GM12878 (cell line): ENCODE measurements at regions not wholly inside any gene's neighbourhood (a gene's known extent, or its start where the extent isn't known, plus 50 kb on each side); places are given as distances from the start of the nearest gene placed in this dataset.

ENCODE experiments used
- ATAC-seq: fragments of 200-7000 bp; cut with Tn5 transposase; 3 replicates; pipeline ENCODE4 v1.9.1; 2020; ENCODE audit warnings: mild to moderate bottlenecking, moderate library complexity
- BruUV-seq: library from RNA; stranded (reverse); fragments of 400-500 nt; replicated peaks from 2 replicates; lab custom pipeline; 2021; lab: Mats Ljungman, UMichigan
- CTCF ChIA-PET: fragments of 300-600 bp; sonication (Branson Sonifier 250); formaldehyde crosslinking; extraction: SDS; loops from one replicate; lab custom pipeline; 2021; ENCODE audit warnings: inconsistent platforms; lab: Yijun Ruan, JAX
- POLR2A ChIA-PET: fragments of 350-600 bp; formaldehyde crosslinking; extraction: SDS; loops from one replicate; lab custom pipeline; 2021; ENCODE audit warnings: inconsistent platforms; lab: Charles Lee
- RAD21 ChIA-PET: fragments of 300-600 bp; sonication (Branson Sonifier 250); formaldehyde crosslinking; loops from one replicate; lab custom pipeline; 2023; ENCODE audit warnings: antibody characterized with exemption; ENCODE audit not compliant: unreplicated experiment; lab: Charles Lee
- SMC1A ChIA-PET: fragments of 300-600 bp; sonication (Branson Sonifier 250); formaldehyde crosslinking; loops from one replicate; lab custom pipeline; 2023; ENCODE audit not compliant: unreplicated experiment, uncharacterized antibody; lab: Charles Lee
- DNase-seq: peaks from one replicate; pipeline ENCODE4 v3.0.0-alpha.2; 2011; ENCODE audit warnings: low read depth, low spot score
- FAIRE-seq: peaks from 3 replicates; lab custom pipeline; 2011; peaks lifted over from hg19 to GRCh38; lab: Jason Lieb, UNC
- H2AFZ ChIP-seq: 2 replicates; pipeline ENCODE4 v1.6.0; 2011; ENCODE audit warnings: low read depth, low read length, control low read depth; ENCODE audit not compliant: control insufficient read depth
- H3K27ac ChIP-seq: 2 replicates; pipeline ENCODE4 v1.5.1; 2011; ENCODE audit warnings: control low read depth; ENCODE audit not compliant: control insufficient read depth, insufficient read depth
- H3K27me3 ChIP-seq, 2 experiments: replicated peaks in 1 of 2; 2 replicates each; pipeline versions ENCODE4 v1.6.0 to v1.6.1; 2011; ENCODE audit warnings: low read length in 1 of 2; ENCODE audit not compliant: control insufficient read depth in 2 of 2, insufficient read depth in 2 of 2
- H3K36me3 ChIP-seq, 2 experiments: 2 replicates each; pipeline ENCODE4 v1.5.1; 2011; ENCODE audit warnings: low read length in 1 of 2; ENCODE audit not compliant: control insufficient read depth in 2 of 2, insufficient read depth in 2 of 2
- H3K4me1 ChIP-seq: 2 replicates; pipeline ENCODE4 v1.6.1; 2011; ENCODE audit warnings: mild to moderate bottlenecking, low read length, moderate library complexity, mixed read lengths; ENCODE audit not compliant: control insufficient read depth, insufficient read depth
- H3K4me2 ChIP-seq: 2 replicates; pipeline ENCODE4 v1.6.0; 2011; ENCODE audit warnings: control low read depth; ENCODE audit not compliant: control insufficient read depth, insufficient read depth
- H3K4me3 ChIP-seq: fragments of 200-600 bp; sonication (generic); 2 replicates; pipeline ENCODE4 v1.5.1; 2016
- H3K79me2 ChIP-seq: 2 replicates; pipeline ENCODE4 v1.6.0; 2011; ENCODE audit warnings: low read length; ENCODE audit not compliant: control insufficient read depth, insufficient read depth
- H3K9ac ChIP-seq: 2 replicates; pipeline ENCODE4 v1.8.0; 2011; ENCODE audit warnings: low read length, control low read depth, mixed read lengths; ENCODE audit not compliant: control insufficient read depth, insufficient read depth
- H3K9me3 ChIP-seq: replicated peaks from 3 replicates; pipeline ENCODE4 v1.5.1; 2011; ENCODE audit warnings: mild to moderate bottlenecking, low read length; ENCODE audit not compliant: control insufficient read depth, insufficient read depth
- H4K20me1 ChIP-seq: 2 replicates; pipeline ENCODE4 v1.6.0; 2011; ENCODE audit not compliant: control insufficient read depth, insufficient read depth
- CTCF ChIP-seq, 3 experiments: IDR thresholded peaks in 2 of 3; conservative IDR thresholded peaks in 1 of 3; 2 replicates each; pipeline ENCODE4 v1.5.1; 2011; ENCODE audit warnings: low read depth in 3 of 3, low read length in 3 of 3, mild to moderate bottlenecking in 3 of 3, control low read depth in 2 of 3, moderate library complexity in 2 of 3, inconsistent platforms in 1 of 3, mixed read lengths in 1 of 3; ENCODE audit not compliant: control insufficient read depth in 2 of 3, insufficient read depth in 1 of 3; ENCODE audit errors: extremely low read depth in 1 of 3
- MTA2 ChIP-seq: fragments of 450-650 bp; IDR thresholded peaks from 2 replicates; pipeline ENCODE4 v1.6.1; 2016; ENCODE audit warnings: low read depth, mild to moderate bottlenecking, moderate library complexity
- RAD21 ChIP-seq: IDR thresholded peaks from 2 replicates; pipeline ENCODE4 v1.6.1; 2011; ENCODE audit warnings: mild to moderate bottlenecking, low read depth, low read length, moderate library complexity; ENCODE audit not compliant: insufficient read depth
- SMC3 ChIP-seq: IDR thresholded peaks from 2 replicates; pipeline ENCODE4 v1.6.1; 2011; ENCODE audit warnings: low read length, improper control_type of control experiment, borderline replicate concordance
- STAT1 ChIP-seq: fragments of 450-650 bp; conservative IDR thresholded peaks from 2 replicates; pipeline ENCODE4 v1.6.1; 2014; ENCODE audit warnings: antibody characterized with exemption, mild to moderate bottlenecking
- STAT3 ChIP-seq: IDR thresholded peaks from 2 replicates; pipeline ENCODE4 v1.6.1; 2011; ENCODE audit warnings: low read depth, low read length, improper control_type of control experiment
- TCF7 ChIP-seq: IDR thresholded peaks from 2 replicates; pipeline ENCODE4 v1.6.1; 2014; ENCODE audit warnings: antibody characterized with exemption, borderline replicate concordance
- USF2 ChIP-seq: IDR thresholded peaks from 2 replicates; pipeline ENCODE4 v1.6.1; 2011; ENCODE audit warnings: low read depth, low read length, improper control_type of control experiment, borderline replicate concordance
- ZBTB4 ChIP-seq: fragments of 450-650 bp; formaldehyde crosslinking; IDR thresholded peaks from 2 replicates; pipeline ENCODE4 v1.4.0; 2022; ENCODE audit warnings: mild to moderate bottlenecking, moderate library complexity
- WGBS: methylation state at CpG from one replicate; pipeline ENCODE4 v1.1.6; 2016; ENCODE audit warnings: low lambda C conversion rate; ENCODE audit not compliant: insufficient replicate concordance, insufficient coverage; ENCODE audit errors: missing lambda C conversion rate; 5-methylcytosine and 5-hydroxymethylcytosine counted together
- in situ Hi-C: fragments of 300-500 bp; cut with MboI; formaldehyde crosslinking; loops from 9 replicates; pipeline ENCODE4 v1.14.3; 2018; ENCODE audit warnings: mixed read lengths
- intact Hi-C: fragments of 100-400 bp; cut with micrococcal nuclease; formaldehyde crosslinking; loops from one replicate; pipeline ENCODE4 v1.14.2; 2022; ENCODE audit not compliant: unreplicated experiment

GRCh38 chr15:94582368-94582767, 351.0 kb downstream of the MCTP2 start:
- peak; percentile 9 for DNase-seq
- Histone ChIP-seq H3K9me3 (no peaks in the 10 kb centered on the region), H3K4me1 (peaks cover 17% of the 10 kb centered on the region; the same call in 1 of the 2 replicates), H4K20me1 (no peaks in the 10 kb centered on the region), H3K4me2 (no peak overlapping the region), H2AFZ (no peak overlapping the region)
- ChIA-PET SMC1A (interaction anchor here (0.6 to 2.4 kb wide), 8 partner anchors 9 to 1688 kb away, joined by 3 to 11 read pairs (median 3); no protein-coding TSS in a partner anchor), CTCF (interaction anchor here (0.7 to 2.9 kb wide), 9 partner anchors 8 to 677 kb away, joined by 3 to 11 read pairs (median 4); no protein-coding TSS in a partner anchor)
- intact Hi-C loops, result loop anchor here (5.0 to 10.0 kb wide), 2 partner anchors 440 to 672 kb away; no protein-coding TSS in a partner anchor
- in situ Hi-C loops, result no loop called here
- no TSS peak for BruUV-seq
- peak; percentile 71 for ATAC-seq
- TF ChIP-seq STAT1 (no peak), RAD21 (peak; percentile 54), SMC3 (peak; percentile 30; the same call in 1 of the 2 replicates), MTA2 (no peak), USF2 (no peak), CTCF (IDR thresholded peaks at IDR 0.05 in 2 of 3, conservative IDR thresholded peaks at IDR 0.05 in 1 of 3; ENCODE audit: control insufficient read depth in 2 of 3, extremely low read depth in 1 of 3, insufficient read depth in 1 of 3, low read depth in 3 of 3, low read length in 3 of 3) (peak; percentile 43 to 65 (median 48); a peak in 4 of 6 replicates), TCF7 (no peak), STAT3 (no peak), ZBTB4 (CRISPR knock-in tag) (no peak)
- TF ChIP-seq, all 136 proteins: peak for 3
- Histone ChIP-seq H3K9ac (no peak overlapping the region), H3K36me3 (no peaks in the 10 kb centered on the region), H3K4me3 (no peak overlapping the region), H3K27me3 (no peaks in the 10 kb centered on the region; a peak in 2 of 4 replicates), H3K79me2 (no peaks in the 10 kb centered on the region), H3K27ac (no peak overlapping the region)
- POLR2A ChIA-PET, result interaction anchor here (0.9 kb wide), 1 partner anchor 9 kb away, joined by 4 read pairs; no protein-coding TSS in a partner anchor
- WGBS, result 0% methylated on average over 3 of the region's 3 CpGs
- RAD21 ChIA-PET, result interaction anchor here (0.8 to 1.3 kb wide), 2 partner anchors 11 to 445 kb away, joined by 3 read pairs; no protein-coding TSS in a partner anchor
- FAIRE-seq, result no peak
